ENCODE measurements at regions not wholly inside any gene's neighbourhood (a gene's known extent, or its start where the extent isn't known, plus 50 kb on each side); places are given as distances from the start of the nearest gene placed in this dataset.

DNA sequence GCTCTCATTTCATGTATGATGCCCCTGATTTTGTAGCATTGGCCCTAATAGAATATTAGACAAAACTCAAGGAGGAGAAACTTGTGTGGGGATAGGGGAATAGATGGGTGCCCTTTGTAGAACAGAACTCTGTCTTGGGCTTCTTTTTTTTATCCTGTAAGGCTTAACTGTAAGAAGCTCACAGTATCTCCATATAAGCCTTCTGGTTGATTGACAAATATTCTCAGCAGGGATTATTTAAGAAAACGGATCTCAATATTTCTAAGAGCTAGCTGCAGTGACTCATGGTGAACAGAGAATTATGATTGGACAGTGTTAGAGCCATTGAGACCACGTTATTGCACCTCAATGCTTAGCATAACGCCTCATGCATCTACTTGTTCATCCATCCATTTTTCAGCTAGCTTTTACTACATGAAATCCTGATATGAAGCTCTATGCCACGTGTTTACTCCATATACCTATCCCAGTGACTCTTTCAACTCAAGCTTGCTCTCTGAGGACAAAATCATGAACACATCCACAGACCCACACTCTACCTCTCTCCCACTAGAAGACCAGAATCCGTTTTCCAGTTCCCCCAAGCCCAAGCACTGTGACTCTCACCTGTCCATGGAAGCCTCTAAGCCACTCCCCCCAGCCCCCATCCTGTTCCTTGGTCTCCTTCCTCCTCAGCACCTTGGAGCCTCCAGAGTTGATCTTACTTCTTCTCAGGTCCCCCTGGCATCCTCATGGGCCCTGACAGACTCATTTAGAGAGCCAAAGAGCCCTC, 99.2 kb downstream of the BCL2L11 start:
- TF ChIP-seq, protein P1, sequence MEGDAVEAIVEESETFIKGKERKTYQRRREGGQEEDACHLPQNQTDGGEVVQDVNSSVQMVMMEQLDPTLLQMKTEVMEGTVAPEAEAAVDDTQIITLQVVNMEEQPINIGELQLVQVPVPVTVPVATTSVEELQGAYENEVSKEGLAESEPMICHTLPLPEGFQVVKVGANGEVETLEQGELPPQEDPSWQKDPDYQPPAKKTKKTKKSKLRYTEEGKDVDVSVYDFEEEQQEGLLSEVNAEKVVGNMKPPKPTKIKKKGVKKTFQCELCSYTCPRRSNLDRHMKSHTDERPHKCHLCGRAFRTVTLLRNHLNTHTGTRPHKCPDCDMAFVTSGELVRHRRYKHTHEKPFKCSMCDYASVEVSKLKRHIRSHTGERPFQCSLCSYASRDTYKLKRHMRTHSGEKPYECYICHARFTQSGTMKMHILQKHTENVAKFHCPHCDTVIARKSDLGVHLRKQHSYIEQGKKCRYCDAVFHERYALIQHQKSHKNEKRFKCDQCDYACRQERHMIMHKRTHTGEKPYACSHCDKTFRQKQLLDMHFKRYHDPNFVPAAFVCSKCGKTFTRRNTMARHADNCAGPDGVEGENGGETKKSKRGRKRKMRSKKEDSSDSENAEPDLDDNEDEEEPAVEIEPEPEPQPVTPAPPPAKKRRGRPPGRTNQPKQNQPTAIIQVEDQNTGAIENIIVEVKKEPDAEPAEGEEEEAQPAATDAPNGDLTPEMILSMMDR (IDR thresholded peaks at IDR 0.05), result no peak
- no peak for TF ChIP-seq EZH2 (IDR thresholded peaks at IDR 0.05; ENCODE audit: borderline replicate concordance, insufficient read depth, low read depth, low read length, poor library complexity, severe bottlenecking)
